ENCODE measurements at regions not wholly inside any gene's neighbourhood (a gene's known extent, or its start where the extent isn't known, plus 50 kb on each side); places are given as distances from the start of the nearest gene placed in this dataset.
"Not testable (repeated sequence)": the region's sequence is repeated elsewhere in the genome, so short reads cannot be mapped to it uniquely, and the experiment has no call there.

DNA sequence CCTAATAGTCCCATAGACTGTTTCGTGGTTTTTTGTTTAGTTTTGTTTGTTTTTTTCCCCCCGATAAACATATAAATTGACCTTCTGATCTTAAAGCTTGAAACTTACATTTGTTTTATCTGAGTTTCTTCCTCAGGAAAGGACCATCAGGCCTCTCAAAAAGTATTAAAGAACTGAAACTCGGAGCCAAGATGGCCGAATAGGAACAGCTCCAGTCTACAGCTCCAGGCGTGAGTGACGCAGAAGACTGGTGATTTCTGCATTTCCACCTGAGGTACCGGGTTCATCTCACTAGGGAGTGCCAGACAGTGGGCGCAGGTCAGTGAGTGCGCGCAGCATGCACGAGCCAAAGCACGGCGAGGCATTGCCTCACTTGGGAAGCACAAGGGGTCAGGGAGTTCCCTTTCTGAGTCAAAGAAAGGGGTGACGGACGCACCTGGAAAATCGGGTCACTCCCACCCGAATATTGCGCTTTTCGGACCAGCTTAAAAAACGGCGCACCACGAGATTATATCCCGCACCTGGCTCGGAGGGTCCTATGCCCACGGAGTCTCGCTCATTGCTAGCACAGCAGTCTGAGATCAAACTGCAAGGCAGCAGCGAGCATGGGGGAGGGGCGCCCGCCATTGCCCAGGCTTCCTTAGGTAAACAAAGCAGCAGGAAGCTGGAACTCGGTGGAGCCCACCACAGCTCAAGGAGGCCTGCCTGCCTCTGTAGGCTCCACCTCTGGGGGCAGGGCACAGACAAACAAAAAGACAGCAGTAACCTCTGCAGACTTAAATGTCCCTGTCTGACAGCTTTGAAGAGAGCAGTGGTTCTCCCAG is 215.8 kb upstream of the GJE1 start:
- intact Hi-C loops (cut with DNase I); ATAC-seq (ENCODE audit: poor library complexity); DNase-seq: not testable (repeated sequence)

DNA sequence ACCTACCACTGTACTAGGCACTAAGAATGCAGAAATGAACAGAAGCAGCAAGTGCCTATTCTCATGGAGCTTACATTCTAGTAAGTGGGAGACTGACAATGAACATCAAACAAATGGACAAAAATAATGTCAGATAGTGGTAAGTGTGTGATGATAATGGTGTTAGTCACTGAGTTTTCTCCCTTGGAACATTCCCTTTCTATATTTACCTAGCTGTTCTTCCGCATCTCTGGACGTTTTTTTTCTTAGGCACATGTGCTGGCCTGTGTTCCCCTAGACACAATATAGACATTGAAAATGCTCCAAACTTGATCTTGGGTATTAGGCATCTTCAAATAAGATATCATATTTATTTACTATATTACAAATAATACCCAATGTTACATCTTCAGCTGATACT is 218.1 kb upstream of the GJE1 start:
- intact Hi-C loops (cut with DNase I) = no loop called here
- DNase-seq = no peak
- no peak for ATAC-seq (ENCODE audit: poor library complexity)

DNA sequence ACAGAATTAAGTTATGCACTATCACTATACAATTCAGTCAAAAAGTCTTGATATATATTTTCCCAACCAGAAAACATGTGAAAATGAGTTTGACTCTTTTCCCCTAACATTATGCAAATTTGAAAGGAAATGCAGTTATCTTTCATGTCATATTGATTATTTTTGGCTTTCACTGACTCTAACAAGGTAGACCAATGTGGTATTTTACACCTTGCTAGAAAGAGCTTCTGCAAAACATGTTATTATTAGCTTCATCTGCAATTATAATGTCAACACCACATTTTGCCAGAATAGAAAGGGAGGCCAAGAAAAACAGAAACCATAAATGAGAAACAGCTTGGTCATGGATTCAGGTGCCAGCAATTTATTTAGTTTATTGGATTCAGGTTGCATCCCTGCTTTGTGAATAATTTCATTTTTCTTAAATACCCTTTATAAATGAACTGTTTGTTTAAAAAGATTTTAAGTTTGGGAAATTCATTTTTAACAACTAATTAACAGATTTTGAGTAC is 226.1 kb upstream of the GJE1 start:
- intact Hi-C loops (cut with DNase I) = no loop called here
- ATAC-seq (ENCODE audit: poor library complexity) = no peak
- DNase-seq = no peak

DNA sequence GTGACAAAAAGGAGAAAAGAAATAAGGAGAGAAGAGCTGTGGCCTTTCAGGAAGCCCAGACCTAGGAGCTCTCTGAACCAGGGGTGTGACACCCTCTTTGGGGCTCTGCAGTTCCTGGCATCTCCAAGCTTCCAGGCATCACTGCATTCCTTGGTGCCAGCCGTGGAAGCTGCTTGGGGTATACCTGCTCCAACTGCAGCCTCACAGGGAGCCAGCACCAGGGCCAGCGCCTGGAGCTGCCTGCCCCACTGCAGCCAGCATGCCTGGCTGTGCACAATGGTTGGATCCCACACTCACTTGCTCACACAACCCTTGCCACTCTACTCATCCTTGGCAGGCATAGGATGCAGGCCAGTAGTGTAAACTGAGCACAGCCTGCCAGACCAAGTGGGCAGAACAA is 242.1 kb upstream of the GJE1 start:
- DNase-seq = no peak
- ATAC-seq (ENCODE audit: poor library complexity) = no peak
- intact Hi-C loops (cut with DNase I) = no loop called here

DNA sequence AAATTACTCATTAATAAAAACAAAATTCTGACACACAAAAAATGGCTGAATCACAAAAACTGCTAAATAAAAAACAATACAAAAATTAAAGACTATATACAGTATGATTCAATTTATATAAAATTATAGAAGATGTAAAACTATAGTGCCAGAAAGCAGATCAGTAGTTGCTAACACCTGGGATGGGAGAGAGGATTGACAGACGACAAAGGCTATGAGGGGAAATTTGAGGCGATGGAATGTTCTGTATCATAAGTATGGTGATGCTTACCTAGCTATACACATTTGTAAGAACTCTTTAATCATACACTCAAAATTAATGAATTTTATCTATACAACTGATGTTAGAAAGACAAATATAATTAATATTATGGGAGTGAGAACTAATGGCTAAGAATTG is 247.9 kb upstream of the GJE1 start:
- ATAC-seq (ENCODE audit: poor library complexity) = no peak
- intact Hi-C loops (cut with DNase I) = no loop called here
- DNase-seq = no peak

DNA sequence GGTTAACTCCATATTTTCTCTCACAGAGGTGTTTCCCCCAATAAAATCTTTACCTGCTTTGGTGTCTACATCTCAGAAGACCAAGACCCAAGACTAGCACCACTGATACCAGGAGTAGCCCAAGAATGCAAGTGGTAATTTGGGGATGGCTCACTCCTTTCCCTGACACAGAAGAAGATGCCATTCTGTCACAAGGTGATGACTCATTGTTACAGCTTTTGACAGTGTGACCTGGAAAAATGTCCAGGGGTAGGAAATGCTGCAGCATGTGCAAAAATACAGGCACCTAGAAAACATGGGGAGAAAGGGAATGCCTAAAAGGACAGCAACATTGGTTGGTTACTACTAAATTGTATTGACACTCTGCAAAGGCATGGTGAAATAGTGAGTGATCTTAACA is 254.0 kb upstream of the GJE1 start:
- DNase-seq = no peak
- no peak for ATAC-seq (ENCODE audit: poor library complexity)
- intact Hi-C loops (cut with DNase I) = no loop called here

DNA sequence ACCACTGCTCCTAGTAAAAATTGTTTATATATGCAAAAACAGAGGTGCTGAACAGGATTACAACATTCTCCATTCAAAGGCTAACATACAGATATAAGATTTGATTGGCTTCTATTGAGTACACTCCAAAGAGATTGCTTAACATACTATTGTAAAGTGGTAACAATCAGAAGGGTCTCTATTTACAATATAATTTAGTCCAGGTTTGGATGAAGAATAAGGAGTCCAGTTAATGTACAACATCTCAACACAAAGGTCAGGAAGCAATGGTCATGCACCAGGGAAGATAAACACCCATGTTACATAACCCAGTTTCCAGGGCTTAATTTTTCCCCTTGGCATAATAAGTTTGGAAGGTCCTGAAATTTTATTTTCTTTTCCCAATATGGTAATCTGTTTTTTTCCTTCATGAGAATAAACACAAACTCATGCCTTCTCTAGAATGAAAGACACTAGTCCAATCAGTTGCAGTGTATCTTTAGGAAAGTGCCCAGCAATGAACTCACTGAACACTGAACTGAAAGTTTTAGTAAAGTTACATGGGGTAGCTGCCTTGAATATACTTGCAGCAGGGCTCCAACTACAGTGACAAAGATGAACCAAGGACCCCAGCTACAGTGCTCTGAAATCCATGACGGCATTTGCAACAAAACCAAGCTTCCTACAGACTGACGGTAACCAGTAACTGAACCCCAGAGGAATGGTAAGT is 255.3 kb upstream of the GJE1 start:
- ATAC-seq (ENCODE audit: poor library complexity) = no peak
- DNase-seq = no peak
- intact Hi-C loops (cut with DNase I) = no loop called here

DNA sequence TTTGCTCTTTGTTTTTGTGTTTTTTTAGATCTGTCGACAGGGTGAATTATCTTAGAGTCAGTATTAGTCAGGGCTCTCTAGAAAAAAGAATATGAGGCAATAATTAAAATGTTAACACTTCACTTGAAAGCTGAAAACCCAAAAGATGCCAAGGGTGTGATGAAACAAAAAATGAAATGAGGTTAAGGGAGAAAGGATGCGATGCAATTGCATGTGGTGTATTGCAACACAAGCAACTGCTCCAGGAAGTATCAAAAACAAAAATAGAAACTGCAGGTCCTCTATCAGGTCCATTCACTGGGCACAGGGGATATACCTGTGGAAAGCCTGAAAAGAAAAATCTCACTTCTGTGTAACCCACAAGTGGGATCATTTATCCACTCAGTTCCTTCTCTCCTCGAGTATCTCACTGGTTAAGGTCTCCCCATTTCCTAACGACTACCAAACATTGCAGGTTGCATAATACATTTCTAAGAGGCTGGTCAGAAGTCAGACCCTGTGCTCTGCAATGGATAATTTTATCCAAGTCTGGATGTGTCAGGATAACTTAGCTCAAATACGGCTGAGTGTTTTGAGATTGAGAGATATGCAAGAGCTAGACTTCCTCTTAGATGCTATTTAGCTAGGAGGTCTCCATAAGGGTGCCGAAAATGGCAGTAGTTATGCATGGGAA is 257.7 kb upstream of the GJE1 start:
- no peak for ATAC-seq (ENCODE audit: poor library complexity)
- DNase-seq = no peak
- intact Hi-C loops (cut with DNase I) = no loop called here

DNA sequence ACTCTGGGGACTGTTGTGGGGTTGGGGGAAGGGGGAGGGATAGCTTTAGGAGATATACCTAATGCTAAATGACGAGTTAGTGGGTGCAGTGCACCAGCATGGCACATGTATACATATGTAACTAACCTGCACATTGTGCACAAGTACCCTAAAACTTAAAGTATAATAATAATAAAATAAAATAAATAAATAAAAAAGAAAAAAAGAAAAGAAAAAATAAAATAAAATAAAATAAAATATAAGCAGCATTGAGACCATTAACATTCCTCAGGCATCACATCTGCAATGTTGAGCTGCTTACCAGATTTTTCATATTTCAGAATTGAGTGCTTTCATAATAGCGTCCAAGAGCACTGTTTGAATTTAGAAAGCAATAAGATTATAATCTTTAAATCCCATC is 263.2 kb upstream of the GJE1 start:
- ATAC-seq (ENCODE audit: poor library complexity); intact Hi-C loops (cut with DNase I); DNase-seq: not testable (repeated sequence)

DNA sequence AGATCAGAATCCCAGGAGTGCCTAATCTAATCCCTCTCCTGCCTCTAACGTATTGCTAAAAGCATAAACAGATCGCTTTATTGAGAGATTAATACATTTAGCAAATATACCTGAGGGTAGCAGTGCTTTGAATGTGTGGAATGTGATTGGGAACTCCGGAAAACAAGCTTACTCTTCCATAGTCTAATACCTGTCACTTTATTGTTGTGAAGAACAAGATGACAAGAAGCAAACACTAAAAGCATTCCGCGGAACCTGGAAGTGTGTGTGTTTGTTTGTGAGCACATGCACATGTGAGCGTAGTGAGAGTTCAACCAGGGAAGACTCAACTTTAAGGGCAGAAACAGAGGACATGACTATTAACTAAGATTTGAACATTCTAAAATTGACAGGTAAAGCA is 265.0 kb upstream of the GJE1 start:
- ATAC-seq (ENCODE audit: poor library complexity) = no peak

DNA sequence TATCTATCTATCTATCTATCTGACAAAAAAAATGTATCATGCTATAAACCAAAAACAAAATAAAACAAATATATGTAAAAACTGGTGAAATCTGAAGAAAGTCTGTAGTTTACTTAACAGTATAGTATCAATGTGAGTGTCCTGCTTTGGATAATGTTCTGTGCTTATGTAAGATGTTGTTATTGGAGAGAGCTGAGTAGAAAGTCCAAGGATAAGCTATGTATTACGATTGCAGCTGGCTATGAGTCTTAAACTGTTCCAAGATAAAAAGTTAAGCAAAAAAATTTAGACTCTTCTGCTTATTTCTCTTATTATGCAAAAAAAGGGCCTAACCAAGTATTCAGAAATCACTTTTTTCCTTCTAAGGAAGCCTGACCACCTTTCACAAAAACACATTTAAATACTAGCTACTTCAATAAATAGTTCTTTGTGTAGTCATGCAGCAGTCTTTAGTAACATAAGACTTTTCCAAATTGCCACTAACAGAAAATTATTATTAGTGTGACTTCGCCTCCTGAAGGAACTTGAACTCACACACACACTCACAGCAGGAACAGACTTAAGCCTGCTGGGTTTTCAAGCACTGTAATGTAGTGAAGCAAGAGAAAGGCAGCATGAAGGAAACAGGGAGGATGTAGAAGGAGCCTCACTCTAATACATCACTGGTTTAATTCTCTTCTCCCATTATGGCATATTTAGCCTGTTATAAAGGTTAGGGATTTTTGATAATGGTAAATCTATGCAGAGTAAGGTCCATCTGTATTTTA is 265.8 kb upstream of the GJE1 start:
- ATAC-seq (ENCODE audit: poor library complexity) (no peak), DNase-seq (no peak)
- intact Hi-C loops (cut with DNase I) = no loop called here

More for the DNA sequence above, 265.0 kb upstream of the GJE1 start:
- intact Hi-C loops (cut with DNase I) = no loop called here
- DNase-seq = no peak

DNA sequence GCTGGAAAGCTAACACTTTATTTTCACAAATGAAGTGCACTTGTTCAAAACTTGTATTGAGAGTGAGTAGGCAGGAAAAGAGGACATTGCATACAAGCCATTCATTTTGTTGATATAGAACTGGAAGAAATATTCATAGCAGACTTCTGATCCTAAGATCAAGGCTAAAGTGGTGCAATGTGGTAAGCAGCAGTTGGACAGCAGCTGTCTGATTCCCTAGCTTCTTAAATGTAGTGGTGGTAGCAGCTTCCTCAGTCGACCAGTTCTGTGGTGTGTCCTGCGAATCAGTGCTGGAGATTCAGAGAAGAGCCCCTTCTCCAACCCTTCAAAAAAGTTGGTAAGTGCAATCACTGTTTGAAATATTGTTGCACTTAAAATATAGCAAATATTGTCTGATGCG is 281.7 kb upstream of the GJE1 start:
- DNase-seq (no peak), ATAC-seq (ENCODE audit: poor library complexity) (no peak)
- intact Hi-C loops (cut with DNase I) = no loop called here

DNA sequence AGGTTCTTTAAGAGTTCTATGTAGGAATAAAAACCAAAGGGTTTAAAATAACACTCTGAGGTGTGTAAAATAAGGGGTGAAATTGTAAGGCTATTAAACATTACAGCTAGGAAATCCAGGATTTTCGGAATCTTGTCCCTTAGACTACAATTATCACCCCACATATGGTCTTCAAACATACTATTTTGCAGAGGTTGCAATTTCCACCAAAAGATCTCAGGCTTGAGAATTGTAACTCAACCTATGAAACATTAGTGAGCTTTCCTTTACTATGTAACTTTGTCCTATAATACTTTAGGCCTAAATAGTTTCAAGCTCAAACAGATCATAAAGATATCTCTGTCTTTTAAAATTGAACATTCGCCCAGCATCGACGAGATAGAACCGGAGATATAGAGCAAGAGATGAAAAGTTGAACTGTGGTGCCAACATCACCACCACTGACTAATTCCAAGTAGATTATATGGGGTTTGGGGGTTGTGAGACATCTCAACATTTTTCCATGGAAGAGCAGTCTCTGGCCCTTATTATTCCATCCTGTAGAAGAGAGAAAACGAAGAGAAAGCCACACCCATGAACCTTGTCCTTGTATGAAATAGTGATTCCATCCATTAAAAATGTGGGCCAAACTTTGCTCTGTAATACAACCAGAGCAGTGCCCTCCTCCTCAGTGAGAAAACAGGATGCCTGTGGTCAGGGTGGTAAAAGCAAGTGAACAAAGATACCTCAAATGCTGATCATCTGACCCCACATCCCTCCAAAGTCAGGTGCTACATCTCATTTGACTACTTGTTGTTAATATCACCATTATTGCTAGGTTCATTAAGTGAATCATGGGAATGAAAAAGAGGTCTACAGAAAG is 284.5 kb upstream of the GJE1 start:
- ATAC-seq (ENCODE audit: poor library complexity) = no peak
- no peak for DNase-seq
- intact Hi-C loops (cut with DNase I) = no loop called here

DNA sequence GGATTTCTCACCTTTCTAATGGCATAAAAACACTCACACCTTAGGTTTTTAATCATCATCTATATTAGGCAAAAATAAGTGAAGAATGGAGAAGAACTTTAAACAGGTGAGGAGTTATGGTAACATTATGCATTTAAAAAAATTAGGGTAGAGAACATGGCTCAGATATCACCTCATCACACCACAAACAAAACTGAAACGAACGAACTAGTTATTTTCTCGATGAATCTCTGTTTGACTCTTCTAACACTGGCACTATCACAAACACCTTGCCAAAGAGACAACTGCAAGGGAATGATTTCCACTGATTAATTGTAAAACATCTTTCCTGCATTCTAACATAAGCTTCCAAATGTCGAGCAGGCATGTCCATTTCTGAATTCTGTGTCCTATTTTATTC is 286.1 kb upstream of the GJE1 start:
- DNase-seq (no peak), ATAC-seq (ENCODE audit: poor library complexity) (no peak)
- intact Hi-C loops (cut with DNase I) = no loop called here

DNA sequence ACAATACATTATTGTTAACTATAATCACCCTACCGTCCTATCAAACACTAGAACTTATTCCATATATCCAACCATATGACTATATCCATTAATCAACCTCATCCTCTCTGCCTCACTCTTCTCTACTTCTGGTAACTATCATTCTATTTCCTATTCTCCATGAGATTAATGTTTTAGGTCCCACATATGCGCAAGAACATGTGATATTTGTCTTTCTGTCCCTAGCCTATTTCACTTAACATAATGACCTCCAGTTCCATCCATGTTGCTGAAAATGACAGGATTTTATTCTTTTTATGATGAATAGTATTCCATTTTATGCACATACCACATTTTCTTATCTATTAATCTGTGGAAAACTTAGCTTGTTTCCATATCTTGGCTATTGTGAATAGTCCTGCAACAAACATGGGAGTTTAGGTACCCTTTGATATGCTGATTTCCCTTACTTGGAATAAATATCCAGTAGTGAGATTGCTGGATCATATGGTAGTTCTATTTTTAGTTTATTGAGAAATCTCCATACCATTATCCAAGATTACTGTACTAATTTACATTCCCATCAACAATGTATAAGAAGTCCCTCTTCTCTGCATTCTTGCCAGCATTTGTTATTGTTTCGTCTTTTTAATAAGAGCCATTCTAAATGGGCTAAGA is 289.4 kb upstream of the GJE1 start:
- intact Hi-C loops (cut with DNase I) = no loop called here
- DNase-seq (no peak), ATAC-seq (ENCODE audit: poor library complexity) (no peak)

DNA sequence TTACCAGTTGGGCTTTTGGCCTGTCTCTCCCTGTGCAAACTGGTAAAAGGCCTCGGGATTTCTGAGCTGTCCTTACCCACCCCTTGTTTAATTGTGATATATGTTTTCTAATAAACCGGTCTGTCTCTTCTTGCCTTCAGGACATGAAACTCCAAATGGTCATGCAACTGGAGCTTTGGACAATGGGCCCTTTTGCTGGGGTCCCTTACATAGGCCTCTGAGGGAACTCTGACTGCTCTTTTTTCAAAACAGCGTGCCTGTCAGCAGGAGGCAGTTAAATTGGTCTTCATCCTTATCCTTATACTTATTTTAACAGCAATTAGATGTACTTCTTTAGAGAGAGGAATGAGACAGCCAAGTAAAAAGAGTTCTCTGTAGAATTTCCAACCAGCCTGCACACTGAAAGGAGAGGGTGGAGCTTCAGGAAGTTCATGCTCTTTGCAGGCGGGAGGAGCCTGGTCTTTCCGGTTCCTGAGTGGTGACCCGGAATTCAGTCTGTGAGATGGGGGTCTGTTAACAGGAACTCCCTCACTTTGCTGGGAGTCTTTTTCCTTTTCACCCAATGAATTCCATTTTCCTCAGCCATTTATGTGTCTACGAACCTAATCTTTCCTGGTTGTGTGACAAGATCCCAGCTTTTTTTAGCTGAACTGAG is 299.6 kb upstream of the GJE1 start:
- intact Hi-C loops (cut with DNase I) = no loop called here
- ATAC-seq (ENCODE audit: poor library complexity) (no peak), DNase-seq (no peak)

DNA sequence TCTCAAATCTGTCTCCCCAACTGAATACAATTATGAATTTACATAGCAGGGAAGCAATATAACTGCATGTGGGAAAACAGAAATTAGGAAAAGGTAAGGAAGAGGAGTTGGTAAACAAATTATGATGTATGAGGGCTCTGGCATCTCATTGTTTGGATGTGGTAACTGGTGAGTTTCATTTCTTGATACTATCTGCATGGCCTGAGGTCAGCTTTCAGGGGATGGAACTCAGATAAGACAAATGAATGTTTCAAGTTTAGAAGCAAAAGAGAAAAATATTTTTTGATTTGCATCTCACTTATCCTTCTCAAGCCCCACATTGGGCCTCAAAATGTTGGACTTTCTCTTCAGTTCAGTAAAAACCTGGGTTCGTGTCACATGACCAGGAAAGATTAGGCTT is 302.2 kb upstream of the GJE1 start:
- ATAC-seq (ENCODE audit: poor library complexity) (no peak), DNase-seq (no peak)
- intact Hi-C loops (cut with DNase I) = no loop called here
